Right lobe of liver (tissue), 4 donors: ENCODE measurements at regions not wholly inside any gene's neighbourhood (a gene's known extent, or its start where the extent isn't known, plus 50 kb on each side); places are given as distances from the start of the nearest gene placed in this dataset.

ENCODE experiments used
- CTCF ChIP-seq, 4 donors: fragments of 200-600 bp in 3 of 4; fragments of 450-650 bp in 1 of 4; IDR thresholded peaks; one replicate each; pipeline versions ENCODE4 v1.5.1 to v1.8.0; 2016 to 2022; ENCODE audit warnings: antibody characterized with exemption in 4 of 4, mild to moderate bottlenecking in 2 of 4
- POLR2A ChIP-seq: fragments of 450-650 bp; IDR thresholded peaks from one replicate; pipeline ENCODE4 v1.6.1; 2017; ENCODE audit warnings: antibody characterized with exemption, mild to moderate bottlenecking
- donor health status: DM: no; HTN: no; CAD: no.
- donor health status: DM: no; HTN: no; CAD: no.
- donor health status: DM: no; HTN: yes; CAD: no.

DNA sequence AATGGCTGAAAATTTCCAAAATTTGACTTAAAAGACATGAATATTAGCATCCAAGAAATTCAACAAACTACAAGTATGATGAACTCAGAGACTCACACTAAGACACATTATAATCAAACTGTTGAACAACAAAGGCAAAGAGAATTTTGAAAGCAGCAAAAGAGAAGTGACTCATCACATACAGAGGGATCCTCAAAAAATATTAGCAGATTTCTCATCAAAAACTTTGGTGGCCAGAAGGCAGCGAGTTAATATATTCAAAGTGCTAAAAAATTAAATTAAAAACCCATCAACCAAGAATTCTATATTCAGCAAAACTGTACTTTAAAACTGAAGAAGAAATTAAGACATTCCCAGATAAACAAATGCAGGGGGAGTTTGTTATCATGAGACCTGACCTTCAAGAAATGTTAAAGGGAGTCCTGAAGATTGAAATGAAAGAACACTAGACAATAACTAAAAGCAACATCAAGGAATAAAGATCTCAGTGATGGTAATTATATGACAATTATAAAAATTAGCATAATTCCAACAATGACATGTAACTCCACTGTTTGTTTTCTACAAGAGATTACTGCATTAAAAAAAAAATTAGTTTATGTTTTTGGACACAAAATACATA is 150.0 kb downstream of the RNASET2 start:
- TF ChIP-seq POLR2A (no peak), CTCF (IDR thresholded peaks at IDR 0.05) (no peak)
